Sigmoid colon (tissue), 4 donors: ENCODE measurements at regions not wholly inside any gene's neighbourhood (a gene's known extent, or its start where the extent isn't known, plus 50 kb on each side); places are given as distances from the start of the nearest gene placed in this dataset.

Experiments
- EP300 ChIP-seq, 4 donors: sonication (generic); formaldehyde crosslinking; IDR thresholded peaks; one replicate each; pipeline ENCODE4 v1.6.1; 2017; ENCODE audit warnings: antibody characterized with exemption in 4 of 4
- POLR2AphosphoS5 ChIP-seq, 4 donors: sonication (generic); formaldehyde crosslinking; IDR thresholded peaks; one replicate each; pipeline ENCODE4 v1.6.1; 2017; ENCODE audit warnings: antibody characterized with exemption in 4 of 4
- TF ChIP-seq, protein P1 (sequence below), 4 experiments: fragments of 450-650 bp in 3 of 4; fragments of 200-600 bp in 1 of 4; IDR thresholded peaks; one replicate each; pipeline ENCODE4 v1.5.1; 2016 to 2019; ENCODE audit warnings: antibody characterized with exemption in 4 of 4, mild to moderate bottlenecking in 3 of 4, moderate library complexity in 2 of 4

DNA sequence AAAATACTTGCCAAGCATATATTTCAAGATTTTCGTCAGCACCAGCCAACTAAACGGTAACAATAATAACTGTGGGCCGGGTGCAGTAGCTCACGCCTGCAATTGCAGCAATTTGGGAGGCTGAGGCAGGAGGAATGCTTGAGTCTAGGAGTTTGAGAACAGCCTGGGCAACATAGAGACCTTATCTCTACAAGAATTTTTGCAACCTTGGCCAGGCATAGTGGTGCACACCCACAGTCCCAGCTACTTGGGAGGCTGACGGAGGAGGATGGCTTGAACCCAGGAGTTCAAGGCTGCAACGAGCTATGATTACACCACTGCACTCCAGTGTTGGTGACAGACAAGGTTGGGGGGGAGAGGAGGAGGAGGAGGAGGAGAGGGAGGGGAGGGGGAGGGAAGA lies 145.0 kb upstream of the TIAM1 start:
- TF ChIP-seq, protein P1, sequence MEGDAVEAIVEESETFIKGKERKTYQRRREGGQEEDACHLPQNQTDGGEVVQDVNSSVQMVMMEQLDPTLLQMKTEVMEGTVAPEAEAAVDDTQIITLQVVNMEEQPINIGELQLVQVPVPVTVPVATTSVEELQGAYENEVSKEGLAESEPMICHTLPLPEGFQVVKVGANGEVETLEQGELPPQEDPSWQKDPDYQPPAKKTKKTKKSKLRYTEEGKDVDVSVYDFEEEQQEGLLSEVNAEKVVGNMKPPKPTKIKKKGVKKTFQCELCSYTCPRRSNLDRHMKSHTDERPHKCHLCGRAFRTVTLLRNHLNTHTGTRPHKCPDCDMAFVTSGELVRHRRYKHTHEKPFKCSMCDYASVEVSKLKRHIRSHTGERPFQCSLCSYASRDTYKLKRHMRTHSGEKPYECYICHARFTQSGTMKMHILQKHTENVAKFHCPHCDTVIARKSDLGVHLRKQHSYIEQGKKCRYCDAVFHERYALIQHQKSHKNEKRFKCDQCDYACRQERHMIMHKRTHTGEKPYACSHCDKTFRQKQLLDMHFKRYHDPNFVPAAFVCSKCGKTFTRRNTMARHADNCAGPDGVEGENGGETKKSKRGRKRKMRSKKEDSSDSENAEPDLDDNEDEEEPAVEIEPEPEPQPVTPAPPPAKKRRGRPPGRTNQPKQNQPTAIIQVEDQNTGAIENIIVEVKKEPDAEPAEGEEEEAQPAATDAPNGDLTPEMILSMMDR (IDR thresholded peaks at IDR 0.05), result no peak
- TF ChIP-seq EP300 (IDR thresholded peaks at IDR 0.05), result no peak
- TF ChIP-seq POLR2AphosphoS5 (IDR thresholded peaks at IDR 0.05), result no peak
